ENCODE measurements at regions not wholly inside any gene's neighbourhood (a gene's known extent, or its start where the extent isn't known, plus 50 kb on each side); places are given as distances from the start of the nearest gene placed in this dataset.

DNA sequence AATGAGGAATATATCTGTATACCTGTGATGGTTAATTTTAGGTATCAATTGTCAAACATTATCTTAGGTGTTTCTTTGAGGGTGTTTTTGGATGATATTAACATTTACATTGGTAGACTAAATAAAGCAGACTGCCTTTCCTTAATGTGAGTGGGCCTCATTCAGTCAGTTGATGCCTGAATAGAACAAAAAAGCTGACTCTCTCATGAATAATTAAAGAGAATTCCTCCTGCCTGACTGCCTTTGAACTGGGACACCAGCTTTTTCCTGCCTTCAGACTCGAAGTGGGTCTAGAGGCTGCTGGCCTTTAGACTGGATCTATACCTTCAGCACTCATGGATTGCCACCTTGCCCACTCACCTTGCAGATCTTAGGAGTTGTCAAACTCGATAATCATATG, 117.9 kb upstream of the TMEM168 start:
- no peak for DNase-seq (ENCODE audit: extremely low read depth, low read depth)
- TF ChIP-seq, protein P1, sequence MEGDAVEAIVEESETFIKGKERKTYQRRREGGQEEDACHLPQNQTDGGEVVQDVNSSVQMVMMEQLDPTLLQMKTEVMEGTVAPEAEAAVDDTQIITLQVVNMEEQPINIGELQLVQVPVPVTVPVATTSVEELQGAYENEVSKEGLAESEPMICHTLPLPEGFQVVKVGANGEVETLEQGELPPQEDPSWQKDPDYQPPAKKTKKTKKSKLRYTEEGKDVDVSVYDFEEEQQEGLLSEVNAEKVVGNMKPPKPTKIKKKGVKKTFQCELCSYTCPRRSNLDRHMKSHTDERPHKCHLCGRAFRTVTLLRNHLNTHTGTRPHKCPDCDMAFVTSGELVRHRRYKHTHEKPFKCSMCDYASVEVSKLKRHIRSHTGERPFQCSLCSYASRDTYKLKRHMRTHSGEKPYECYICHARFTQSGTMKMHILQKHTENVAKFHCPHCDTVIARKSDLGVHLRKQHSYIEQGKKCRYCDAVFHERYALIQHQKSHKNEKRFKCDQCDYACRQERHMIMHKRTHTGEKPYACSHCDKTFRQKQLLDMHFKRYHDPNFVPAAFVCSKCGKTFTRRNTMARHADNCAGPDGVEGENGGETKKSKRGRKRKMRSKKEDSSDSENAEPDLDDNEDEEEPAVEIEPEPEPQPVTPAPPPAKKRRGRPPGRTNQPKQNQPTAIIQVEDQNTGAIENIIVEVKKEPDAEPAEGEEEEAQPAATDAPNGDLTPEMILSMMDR (IDR thresholded peaks at IDR 0.05; ENCODE audit: low read depth, low read length), result no peak

DNA sequence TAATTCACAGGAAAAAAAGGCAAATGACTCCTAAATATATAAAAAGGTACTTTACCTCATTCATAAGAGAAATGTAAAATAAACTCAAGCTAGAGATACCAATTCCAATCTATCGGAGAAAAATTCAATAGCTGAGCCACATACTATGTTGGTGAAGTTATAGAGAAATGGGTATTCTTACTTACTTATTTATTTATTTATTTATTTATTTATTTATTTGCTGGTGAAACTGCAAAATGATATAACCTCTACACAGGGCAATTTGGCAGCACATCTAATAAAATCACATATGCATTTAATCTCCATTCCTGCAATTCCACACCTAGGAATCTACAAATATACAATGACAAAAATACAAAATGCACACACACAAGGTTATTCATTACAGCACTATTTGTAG, 117.5 kb upstream of the TMEM168 start:
- TF ChIP-seq, protein P1 (IDR thresholded peaks at IDR 0.05; ENCODE audit: low read depth, low read length), result no peak
- DNase-seq (ENCODE audit: extremely low read depth, low read depth), result no peak

DNA sequence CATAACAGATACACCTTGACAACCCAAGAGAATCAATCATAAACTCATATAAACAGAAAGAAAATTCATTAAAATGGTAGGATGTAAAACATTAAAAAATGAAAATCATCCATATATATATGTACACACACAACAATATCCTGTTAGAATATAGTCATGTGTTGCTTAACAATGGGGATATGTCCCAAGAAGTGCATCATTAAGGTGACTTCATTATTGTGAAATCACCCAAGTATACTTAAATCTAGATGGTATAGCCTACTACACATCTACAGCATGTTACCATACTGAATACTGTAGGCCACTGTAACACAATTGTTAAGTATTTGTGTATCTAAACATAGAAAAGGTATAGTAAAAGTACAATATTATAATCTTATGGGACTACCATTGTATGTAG, 115.8 kb upstream of the TMEM168 start:
- no peak for DNase-seq (ENCODE audit: extremely low read depth, low read depth)
- TF ChIP-seq, protein P1 (IDR thresholded peaks at IDR 0.05; ENCODE audit: low read depth, low read length), result no peak

DNA sequence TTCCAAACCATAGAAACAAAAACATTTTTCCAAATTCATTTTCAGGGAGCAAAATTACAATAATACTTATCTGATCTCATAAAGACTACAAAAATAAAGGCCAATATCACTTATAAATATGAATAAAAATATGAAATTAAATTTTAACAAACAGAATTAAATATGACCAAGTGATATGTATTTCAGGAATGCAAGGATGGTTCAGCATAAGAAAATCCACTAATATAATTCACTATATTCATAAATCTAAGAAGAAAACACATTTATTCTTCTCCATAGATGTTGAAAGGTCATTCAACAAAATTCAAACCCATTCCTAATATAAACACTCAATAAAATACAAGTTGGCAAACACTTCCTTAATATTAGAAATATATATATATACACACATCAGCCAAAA, 115.2 kb upstream of the TMEM168 start:
- TF ChIP-seq, protein P1 (IDR thresholded peaks at IDR 0.05; ENCODE audit: low read depth, low read length), result no peak
- no peak for DNase-seq (ENCODE audit: extremely low read depth, low read depth)

DNA sequence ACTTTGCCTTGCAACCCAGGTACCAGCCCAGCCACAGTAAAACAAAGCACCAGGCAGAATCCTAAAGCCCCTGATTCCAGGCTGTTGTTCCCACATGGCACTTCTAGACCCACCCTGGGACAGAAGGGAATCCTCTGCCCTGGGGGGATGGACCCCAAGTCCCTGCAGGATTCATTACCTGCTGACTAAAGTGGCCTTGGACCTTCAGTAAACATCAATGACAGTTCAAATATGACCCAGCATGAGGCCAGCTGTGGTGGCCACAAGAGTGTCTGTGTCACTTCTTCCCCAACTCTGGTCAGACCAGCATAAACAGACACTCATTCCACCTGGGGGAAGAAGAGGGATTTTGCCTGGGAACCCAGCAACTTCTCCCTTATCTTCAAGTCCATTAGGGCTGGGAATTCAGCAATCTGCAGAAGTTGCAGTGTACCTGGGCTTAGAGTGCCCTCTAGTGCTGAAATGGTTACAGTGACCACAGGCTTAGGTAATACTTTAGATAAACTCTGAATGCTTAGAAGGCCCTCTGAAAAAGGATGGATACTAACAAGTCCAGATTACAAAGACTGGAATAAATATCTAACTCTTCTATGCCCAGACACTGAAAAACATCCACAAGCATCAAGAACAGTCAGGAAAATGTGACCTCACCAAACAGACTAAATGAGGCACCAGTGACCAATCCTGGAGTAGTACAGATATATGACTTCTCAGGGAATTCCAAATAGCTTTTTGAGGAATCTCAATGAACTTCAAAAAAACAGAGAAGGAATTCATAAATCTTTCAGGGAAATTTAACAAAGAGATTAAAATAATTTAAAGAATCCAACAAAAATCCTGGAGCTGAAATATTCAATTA, 108.5 kb upstream of the TMEM168 start:
- DNase-seq (ENCODE audit: extremely low read depth, low read depth), result peak; percentile 38
- TF ChIP-seq, protein P1 (IDR thresholded peaks at IDR 0.05; ENCODE audit: low read depth, low read length), result peak; percentile 85

DNA sequence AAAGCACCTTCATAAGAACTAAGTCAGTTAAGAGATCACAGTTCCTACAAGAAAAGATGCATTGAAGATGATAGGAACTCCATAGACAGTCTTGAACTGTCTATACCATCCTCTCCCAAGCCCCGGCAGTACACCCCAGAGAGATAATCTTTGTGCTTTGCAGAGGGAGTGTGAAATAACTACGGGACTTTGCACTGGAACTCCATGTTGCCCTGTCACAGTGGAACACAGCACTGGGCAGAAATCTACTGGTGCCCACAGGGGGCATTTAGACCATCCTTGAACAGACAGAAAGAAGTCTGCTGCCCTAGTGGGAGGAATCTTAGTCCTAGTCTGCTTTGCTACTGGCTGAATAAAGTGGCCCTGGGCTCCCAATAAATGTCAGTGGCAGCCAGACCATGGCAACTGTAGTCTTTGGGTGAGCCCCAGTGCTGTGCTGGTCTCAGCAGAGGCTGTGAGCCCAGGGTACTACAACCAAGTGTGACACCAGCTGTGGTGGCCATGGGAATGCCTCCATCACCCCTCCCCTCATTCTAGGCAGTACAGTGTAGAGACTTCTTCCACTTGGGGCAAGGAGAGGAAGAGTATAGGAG, 107.7 kb upstream of the TMEM168 start:
- no peak for DNase-seq (ENCODE audit: extremely low read depth, low read depth)
- TF ChIP-seq, protein P1 (IDR thresholded peaks at IDR 0.05; ENCODE audit: low read depth, low read length), result no peak

DNA sequence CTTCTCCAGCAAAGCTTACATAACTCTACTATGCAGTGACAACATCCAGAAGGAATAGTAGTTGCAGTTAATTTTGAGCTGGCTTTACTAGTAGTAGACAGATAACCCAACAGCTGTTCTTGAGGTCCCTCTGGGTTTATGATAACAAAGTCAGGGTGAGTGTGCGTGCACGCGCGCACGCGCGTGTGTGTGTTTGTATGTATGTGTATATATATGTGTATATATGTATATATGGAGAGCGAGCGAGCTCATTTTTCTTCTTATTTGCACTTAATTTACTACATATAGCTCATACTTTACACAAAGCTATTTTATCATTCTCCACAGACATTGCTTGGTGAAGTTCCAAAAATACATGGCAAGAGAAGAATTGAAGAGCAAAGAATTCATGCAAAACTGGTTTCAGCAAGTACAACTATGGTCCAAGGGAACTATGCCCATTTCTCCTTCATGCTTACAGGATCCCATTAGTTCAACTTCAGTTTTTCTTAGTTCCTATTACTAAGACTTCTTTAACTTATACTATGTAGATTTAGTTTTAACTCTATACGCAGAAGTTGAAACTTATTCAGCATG, 105.9 kb upstream of the TMEM168 start:
- TF ChIP-seq, protein P1 (IDR thresholded peaks at IDR 0.05; ENCODE audit: low read depth, low read length), result no peak
- DNase-seq (ENCODE audit: extremely low read depth, low read depth), result no peak

Measured in AG09319 (cell line).